GM19240 (cell line): ENCODE measurements at regions not wholly inside any gene's neighbourhood (a gene's known extent, or its start where the extent isn't known, plus 50 kb on each side); places are given as distances from the start of the nearest gene placed in this dataset.

ENCODE experiments used
- DNase-seq: peaks from one replicate; pipeline ENCODE4 v3.0.0; 2011; ENCODE audit warnings: low spot score; ENCODE audit not compliant: insufficient read length

- DNase-seq = no peak
Observed at GRCh38 chr3:59698091-59698490, 648.3 kb upstream of the CFAP20DC start.

- DNase-seq = no peak
Observed at GRCh38 chr3:59696783-59697182, 647.0 kb upstream of the CFAP20DC start.

- no peak for DNase-seq
Observed at GRCh38 chr3:59695860-59696259, 646.0 kb upstream of the CFAP20DC start.

DNA sequence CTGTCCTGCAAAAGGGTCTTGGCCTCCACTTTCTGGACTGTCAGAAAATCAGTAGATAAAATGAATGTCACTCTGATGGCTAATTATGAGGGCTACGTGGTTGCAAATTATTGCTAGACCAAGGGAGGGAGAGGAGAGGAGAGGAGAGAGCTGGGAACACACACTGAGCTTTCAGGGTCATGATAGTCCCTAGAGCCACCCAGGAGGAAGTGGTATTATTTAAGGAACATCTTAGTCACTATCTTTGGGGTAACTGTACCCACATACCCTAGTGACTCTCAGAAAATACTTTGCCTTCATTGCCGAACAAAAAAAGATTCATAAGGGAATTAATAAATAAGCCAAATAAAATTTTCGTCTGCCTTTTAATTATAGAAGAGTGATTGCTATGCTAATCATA lies 642.3 kb upstream of the CFAP20DC start:
- DNase-seq = no peak

- DNase-seq = no peak
Observed at GRCh38 chr3:59690886-59691285, 641.1 kb upstream of the CFAP20DC start.

DNA sequence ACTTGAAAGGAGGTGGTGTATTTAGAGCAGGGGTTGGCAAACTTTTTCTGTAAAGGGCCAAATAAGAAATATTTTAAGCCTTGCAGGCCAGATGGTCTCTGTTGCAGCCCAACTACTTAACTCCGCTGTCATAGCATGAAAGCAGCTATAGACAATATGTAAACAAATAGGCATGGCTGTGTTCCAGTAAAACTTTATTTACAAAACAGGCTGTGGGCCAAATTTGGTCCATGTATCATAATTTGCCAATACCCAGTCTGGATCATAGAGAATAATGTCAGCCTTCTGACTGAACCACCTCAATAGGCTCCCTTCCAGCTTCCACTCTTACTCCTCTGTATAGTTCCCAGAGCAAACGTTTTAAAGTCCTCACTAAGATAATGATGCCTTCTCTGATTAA lies 638.8 kb upstream of the CFAP20DC start:
- DNase-seq = no peak

DNA sequence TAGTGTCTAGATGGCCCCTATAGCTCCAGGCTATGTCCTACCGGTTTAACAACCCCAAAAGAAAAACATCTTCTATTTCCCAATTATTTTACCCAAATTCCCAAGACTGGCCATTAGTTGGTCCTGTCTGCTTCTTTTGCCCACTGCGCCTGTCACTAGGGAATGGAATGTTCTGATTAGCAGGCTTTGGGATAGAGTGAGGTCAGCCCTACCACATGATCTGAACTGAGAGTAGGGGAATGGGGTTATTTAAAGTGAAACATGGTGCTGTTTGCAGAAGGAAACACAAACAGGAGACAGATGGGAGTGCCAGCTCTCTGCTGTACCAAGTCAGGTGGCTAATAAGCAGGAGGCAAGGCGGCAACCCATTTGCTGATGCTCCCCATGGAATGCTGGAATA lies 635.6 kb upstream of the CFAP20DC start:
- no peak for DNase-seq

DNA sequence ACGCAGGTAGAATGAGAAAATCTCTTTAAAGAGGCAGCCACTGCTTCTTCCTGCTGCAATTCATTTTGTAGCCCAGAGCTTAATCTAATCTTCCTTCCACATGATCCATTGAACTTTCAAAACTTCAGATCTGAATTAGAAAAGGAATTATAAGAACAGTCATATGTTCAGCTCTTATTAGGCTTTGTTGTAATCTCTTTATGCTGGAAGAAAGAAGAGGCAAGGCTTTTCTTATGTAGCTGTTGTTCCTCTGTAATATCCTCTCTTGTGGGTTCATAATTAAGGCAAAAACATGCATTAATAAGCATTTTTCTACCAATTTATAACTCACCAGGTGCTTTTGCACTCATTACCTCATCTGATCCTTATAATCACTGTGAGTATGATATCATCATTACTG lies 634.9 kb upstream of the CFAP20DC start:
- DNase-seq = no peak

- DNase-seq = no peak
Observed at GRCh38 chr3:59680919-59681318, 631.1 kb upstream of the CFAP20DC start.

DNA sequence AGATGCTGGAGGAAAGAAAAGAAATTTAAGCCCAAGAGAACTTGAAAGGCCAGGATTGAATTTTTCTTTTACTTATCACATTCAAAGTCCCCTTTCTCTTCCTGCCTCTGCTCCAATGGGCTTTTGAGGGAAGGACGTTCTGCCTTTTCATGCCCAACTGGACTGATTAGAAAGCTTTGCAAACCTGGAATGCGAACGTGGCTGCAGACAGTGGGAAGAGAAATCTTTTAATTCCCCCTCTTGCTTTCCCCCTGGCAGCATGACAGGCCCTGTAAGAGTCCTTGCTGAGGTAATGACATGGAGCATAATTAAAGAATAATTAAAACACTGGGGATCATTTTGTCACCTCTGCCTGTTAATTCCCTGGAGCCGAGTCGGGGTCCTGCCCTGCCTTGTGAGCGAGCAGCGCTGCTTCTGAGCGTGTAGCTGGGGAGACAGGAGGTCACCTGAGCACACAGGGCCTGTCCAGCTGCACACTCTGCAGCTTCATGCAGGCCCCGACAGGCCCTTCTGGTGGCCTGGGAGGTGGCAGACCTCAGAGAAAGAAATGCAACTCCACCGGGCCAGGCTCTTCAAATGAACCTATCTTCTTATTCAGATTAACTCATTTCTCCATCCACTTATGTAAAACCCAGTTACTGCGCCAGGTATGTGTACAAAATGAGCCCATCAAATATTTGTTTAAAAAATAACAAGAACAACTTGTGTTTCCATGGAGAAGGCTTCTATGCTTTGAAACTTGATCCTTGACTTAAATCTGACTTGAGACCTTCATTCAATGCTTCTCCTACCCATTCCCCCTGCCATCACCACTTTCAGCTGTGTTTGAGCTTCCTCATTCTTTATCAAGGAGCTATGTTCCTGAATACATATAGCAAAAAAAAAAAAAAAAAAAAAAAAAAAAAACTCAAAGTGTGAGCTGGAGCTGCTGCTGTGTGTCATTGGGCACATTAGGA lies 628.2 kb upstream of the CFAP20DC start:
- DNase-seq = no peak

DNA sequence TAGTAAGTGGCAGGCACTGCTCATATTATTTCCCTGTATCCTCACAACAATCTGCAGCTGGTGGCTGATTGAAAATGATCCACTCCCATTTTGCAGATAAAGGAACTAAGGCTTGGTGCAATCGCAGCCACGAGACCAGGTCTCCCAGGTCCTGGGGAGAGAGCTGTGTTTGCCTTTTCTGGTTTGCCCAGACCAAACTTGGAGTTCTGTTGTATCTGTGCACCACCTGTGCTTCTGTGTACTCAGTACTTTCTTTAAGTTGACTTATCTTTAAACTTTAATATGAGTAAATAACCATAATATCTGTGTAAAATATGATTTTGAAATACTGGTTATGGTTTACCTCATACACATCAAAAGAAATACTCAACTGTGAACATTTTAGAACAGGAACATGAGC lies 625.7 kb upstream of the CFAP20DC start:
- DNase-seq = no peak

GRCh38 chr3:59663076-59663850 lies 613.4 kb upstream of the CFAP20DC start:
- no peak for DNase-seq

DNA sequence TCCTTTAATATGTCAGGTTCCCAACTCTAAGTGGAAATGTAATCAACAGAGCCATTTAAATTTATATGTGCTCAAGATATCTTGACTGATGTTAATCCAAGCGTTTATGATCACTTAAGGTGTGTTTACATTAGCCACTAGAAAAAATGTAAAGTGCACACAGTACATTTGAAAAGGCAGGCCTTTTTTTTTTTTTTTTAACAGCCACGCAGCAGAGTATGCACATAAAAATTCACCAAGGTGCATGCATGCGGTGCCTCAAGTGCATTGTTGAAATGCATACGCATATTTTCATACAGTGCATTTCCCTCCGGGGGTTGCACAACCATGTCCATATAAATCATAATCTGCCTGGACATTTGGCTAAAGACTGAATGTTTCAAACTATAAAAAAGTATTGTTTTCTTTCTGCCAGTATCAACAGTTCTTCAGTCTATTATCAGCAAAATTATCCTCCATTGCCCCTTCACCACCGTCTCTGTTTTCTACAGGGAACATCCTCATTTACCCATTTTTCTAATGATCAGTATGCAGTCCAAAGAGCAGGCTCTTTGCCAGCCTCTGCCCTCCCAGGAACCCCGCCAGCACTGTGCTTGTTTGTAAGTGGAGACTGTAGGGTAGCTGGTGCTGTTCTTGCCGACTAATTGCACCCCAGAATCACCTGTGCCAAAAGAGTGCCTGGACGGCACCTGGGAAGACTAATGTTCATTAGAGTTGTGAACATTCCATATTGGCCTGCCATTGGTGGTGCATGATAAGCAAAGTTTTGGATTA lies 611.2 kb upstream of the CFAP20DC start:
- no peak for DNase-seq

DNA sequence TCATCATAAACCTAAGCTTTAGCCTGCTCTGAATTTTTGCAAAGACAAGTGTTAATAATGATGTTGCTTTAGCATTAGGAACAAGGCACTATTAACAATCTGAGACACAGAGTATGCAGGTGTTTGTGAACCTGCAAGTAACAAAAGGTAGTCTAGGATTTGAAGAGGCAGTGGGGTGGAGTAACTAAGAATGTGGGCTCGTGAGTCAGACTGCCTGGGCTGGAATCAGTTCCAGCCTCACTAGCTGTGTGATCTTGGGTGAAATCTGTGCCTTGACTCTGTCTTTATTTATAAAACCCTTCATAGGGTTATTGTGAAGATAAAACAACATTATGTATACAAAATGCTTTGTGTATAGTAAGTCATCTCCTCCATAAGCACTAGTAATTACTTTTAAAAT lies 610.6 kb upstream of the CFAP20DC start:
- no peak for DNase-seq

DNA sequence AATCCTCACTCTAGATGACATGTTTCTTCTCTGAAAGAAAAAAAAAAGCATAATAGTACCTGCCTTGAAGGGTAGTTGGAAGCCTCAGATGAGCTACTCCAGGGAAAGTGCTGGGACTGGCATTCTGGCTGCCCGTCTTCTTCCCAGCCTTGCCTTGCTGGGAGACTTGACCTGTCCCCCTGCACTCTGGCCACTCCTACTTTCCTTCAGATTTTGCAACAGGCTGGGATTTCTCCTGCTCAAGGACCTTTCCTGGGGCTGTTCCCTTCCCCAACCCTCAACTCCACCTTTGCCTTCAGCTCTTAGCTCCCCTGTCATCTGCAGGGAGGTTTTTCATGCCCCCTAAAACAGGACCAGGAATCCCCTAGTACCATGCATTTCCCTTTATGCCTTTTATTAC lies 609.9 kb upstream of the CFAP20DC start:
- DNase-seq = no peak

DNA sequence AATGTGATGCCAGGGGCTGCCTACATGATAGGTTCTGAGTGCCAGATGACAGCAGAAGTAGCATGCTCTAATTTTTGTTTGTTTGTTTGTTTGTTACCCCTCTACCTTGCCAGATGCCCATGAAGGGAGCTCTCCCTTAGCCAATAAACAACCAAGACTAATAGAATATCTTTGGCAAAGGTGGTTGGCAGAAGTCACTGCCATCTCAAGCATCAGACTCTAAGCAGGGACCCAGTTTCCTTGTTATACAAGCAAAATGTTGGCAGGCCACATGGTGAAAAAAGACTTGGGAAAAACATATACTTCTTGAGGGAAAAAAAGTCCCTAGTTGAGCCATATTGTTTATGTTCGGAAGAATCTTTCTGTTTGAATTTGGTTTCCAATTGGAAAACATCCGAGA lies 609.0 kb upstream of the CFAP20DC start:
- no peak for DNase-seq

DNA sequence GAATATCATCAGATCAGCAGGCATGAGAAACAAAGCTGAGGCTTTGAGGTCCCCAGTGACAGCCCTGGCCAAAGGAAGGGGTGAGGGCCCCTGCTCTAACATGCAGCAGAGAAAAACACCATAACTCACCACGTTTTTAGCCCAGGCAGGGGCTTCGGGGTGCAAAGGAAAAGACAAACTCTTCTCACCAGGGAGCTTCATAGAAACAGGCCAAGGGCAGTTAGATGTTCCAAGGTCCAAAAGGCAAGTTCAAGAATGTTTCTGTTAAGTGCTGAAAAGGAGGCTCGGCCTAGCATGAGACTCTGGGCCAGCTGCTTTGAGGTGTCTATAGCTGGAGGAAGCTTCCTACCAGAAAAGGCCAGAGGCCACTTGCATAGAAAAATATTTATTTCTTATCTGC lies 608.4 kb upstream of the CFAP20DC start:
- DNase-seq = no peak

DNA sequence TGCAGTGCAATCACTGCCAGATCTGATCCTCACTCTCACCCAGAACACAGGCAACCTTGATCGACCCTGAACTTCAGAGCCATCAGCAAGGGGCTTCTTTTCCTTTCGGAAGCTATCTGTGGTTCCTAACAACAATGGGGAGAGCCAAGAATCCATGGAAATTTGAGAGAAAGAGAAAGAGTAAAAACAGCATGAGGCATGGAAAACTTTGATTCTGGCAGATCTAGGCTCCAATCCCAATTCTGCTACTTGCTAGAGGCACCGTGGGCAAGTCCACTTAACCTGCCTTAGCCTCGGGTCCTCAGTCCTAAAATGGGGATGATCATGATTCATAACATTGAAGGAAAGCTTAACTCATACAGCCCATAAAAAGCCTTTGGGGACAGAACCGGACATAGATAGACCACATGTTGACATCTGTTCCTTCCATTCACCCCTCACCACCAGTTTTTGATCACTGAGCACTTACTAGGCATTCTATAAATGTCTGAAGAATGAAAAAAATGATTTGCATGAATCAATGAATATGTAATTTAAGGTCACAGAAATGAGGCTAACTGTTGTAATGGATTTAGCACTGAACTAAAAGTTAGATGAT lies 605.7 kb upstream of the CFAP20DC start:
- no peak for DNase-seq

DNA sequence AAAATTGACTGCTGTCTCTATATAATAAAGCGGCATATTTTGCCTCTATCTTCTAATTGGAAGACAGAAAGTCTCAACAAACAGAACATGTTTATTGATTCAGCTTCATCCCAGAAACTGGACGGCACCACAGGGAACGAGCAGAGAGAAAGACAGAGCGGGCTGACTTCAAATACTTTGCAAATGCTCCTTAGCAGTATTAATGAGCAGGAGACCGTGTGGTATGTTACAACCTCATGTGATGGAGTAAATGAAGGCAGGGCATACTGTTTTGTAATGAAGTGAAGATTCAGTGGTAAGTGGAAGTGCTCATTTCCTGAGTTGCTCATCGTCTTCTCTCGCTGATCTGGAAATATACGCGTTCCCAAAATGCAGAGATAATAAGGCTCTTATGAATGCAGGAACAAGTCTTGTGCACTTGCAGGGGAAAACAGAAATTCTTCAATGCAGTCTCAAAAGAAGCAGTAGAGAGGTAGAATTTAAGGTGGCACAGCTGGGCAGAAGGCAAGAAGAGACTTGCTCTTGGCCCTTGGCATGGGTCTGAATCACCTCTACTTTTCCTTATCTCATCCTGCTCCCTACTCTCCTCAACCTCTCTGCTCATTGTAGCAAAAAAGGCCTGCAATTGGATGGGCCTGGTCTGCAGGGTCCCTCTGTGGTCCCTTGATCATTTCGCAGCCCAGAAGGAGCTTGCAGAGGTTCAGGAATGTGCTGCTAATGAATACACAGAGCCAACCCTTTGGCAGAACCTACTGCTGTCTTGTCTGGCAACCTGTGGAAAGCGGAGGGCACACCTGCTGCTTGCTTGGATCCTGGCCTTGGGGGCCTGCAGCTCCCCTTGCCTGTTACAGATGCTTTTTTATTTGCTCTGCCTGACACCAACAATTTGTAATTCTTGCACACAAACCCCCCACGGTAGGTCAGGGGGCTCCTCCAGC lies 604.9 kb upstream of the CFAP20DC start:
- DNase-seq = no peak

GRCh38 chr3:59654123-59654479 lies 604.3 kb upstream of the CFAP20DC start:
- no peak for DNase-seq
